H1 (cell line): ENCODE measurements at regions not wholly inside any gene's neighbourhood (a gene's known extent, or its start where the extent isn't known, plus 50 kb on each side); places are given as distances from the start of the nearest gene placed in this dataset.

Experiments
- CTCF ChIA-PET: fragments of 300-600 bp; sonication (Branson Sonifier 250); formaldehyde crosslinking; loops from one replicate; lab custom pipeline; 2021; ENCODE audit not compliant: partially characterized antibody; lab: Charles Lee
- POLR2A ChIA-PET: fragments of 300-600 bp; sonication (Branson Sonifier 250); formaldehyde crosslinking; loops from one replicate; lab custom pipeline; 2021; ENCODE audit warnings: inconsistent platforms; ENCODE audit not compliant: partially characterized antibody; lab: Charles Lee
- DNase-seq, 2 experiments: peaks; one replicate each; pipeline versions ENCODE4 v3.0.0 to v3.0.0-alpha.2; 2010 to 2022; ENCODE audit warnings: low spot score in 2 of 2, low read depth in 1 of 2, mixed read lengths in 1 of 2
- FAIRE-seq: peaks from 2 replicates; lab custom pipeline; 2011; peaks lifted over from hg19 to GRCh38; lab: Jason Lieb, UNC
- H2AFZ ChIP-seq: 2 replicates; pipeline ENCODE4 v1.8.1; 2012; ENCODE audit warnings: low read length, inconsistent platforms
- H2AK5ac ChIP-seq: 2 replicates; pipeline ENCODE4 v1.6.1; 2013; ENCODE audit warnings: low read depth, low read length
- H2BK120ac ChIP-seq: replicated peaks from 2 replicates; pipeline ENCODE3; 2013; ENCODE audit warnings: low read depth, low read length, inconsistent platforms
- H2BK12ac ChIP-seq: 2 replicates; pipeline ENCODE4 v1.6.1; 2013; ENCODE audit warnings: low read depth, low read length
- H2BK15ac ChIP-seq: 2 replicates; pipeline ENCODE4 v1.6.1; 2013; ENCODE audit warnings: low read length
- H2BK20ac ChIP-seq: 2 replicates; pipeline ENCODE4 v1.6.1; 2013; ENCODE audit warnings: low read length
- H2BK5ac ChIP-seq: 2 replicates; pipeline ENCODE4 v1.6.1; 2013; ENCODE audit warnings: low read depth, low read length
- H3K14ac ChIP-seq: 2 replicates; pipeline ENCODE4 v1.6.1; 2013; ENCODE audit warnings: inconsistent platforms; ENCODE audit not compliant: insufficient read length
- H3K18ac ChIP-seq: 2 replicates; pipeline ENCODE4 v1.6.1; 2013; ENCODE audit warnings: low read length; ENCODE audit errors: extremely low read depth
- H3K23ac ChIP-seq: 2 replicates; pipeline ENCODE4 v1.6.1; 2013; ENCODE audit warnings: inconsistent platforms; ENCODE audit not compliant: insufficient read length
- H3K23me2 ChIP-seq: 2 replicates; pipeline ENCODE4 v1.6.1; 2013; ENCODE audit warnings: low read depth, low read length
- H3K27ac ChIP-seq: 2 replicates; pipeline ENCODE4 v1.6.1; 2011; ENCODE audit warnings: low read depth, low read length, inconsistent platforms
- H3K27me3 ChIP-seq, 4 experiments: replicated peaks in 1 of 4; 1 replicate in 1 of 4; 2 replicates in 3 of 4; pipeline versions ENCODE4 v1.6.1 to v1.8.1; 2011 to 2013; ENCODE audit warnings: low read length in 3 of 4, mild to moderate bottlenecking in 3 of 4, inconsistent platforms in 2 of 4, mixed read lengths in 2 of 4, moderate library complexity in 1 of 4; ENCODE audit not compliant: control insufficient read depth in 3 of 4, insufficient read depth in 3 of 4; ENCODE audit errors: extremely low read depth in 1 of 4
- H3K36me3 ChIP-seq, 4 experiments: 2 replicates each; pipeline versions ENCODE4 v1.6.1 to v1.8.1; 2011 to 2013; ENCODE audit warnings: mild to moderate bottlenecking in 4 of 4, low read length in 3 of 4, moderate library complexity in 2 of 4, control low read depth in 1 of 4, inconsistent platforms in 1 of 4; ENCODE audit not compliant: insufficient read depth in 4 of 4, control insufficient read depth in 2 of 4
- H3K4ac ChIP-seq: replicated peaks from 2 replicates; pipeline ENCODE3; 2013; ENCODE audit warnings: low read length, low read depth, mixed read lengths, inconsistent platforms; ENCODE audit not compliant: insufficient read length
- H3K4me1 ChIP-seq, 4 experiments: replicated peaks in 1 of 4; 1 replicate in 1 of 4; 2 replicates in 3 of 4; pipeline versions ENCODE4 v1.6.1 to v1.8.1; 2011 to 2013; ENCODE audit warnings: low read length in 3 of 4, inconsistent platforms in 2 of 4, mixed read lengths in 1 of 4; ENCODE audit not compliant: insufficient read depth in 4 of 4, control insufficient read depth in 3 of 4
- H3K4me2 ChIP-seq, 2 experiments: 2 replicates each; pipeline versions ENCODE4 v1.6.1 to v1.8.1; 2011 to 2013; ENCODE audit warnings: low read depth in 2 of 2, low read length in 2 of 2, control low read depth in 1 of 2, inconsistent platforms in 1 of 2, mild to moderate bottlenecking in 1 of 2; ENCODE audit not compliant: insufficient read depth in 1 of 2
- H3K4me3 ChIP-seq, 4 experiments: fragments of 200-600, 300-600 bp in 1 of 4; sonication (generic), shearing (Covaris generic), sonication (Bioruptor Twin) in 1 of 4; 2 replicates each; pipeline versions ENCODE4 v1.5.1 to v1.8.1; 2011 to 2016; ENCODE audit warnings: low read length in 4 of 4, low read depth in 3 of 4, control low read depth in 2 of 4, inconsistent platforms in 2 of 4, mild to moderate bottlenecking in 2 of 4, mixed read lengths in 1 of 4, moderate library complexity in 1 of 4; ENCODE audit not compliant: insufficient read depth in 2 of 4; ENCODE audit errors: extremely low read depth in 1 of 4
- H3K56ac ChIP-seq: replicated peaks from 2 replicates; pipeline ENCODE3; 2013; ENCODE audit warnings: low read depth, mild to moderate bottlenecking, mixed read lengths, low read length, inconsistent platforms; ENCODE audit not compliant: insufficient read length
- H3K79me1 ChIP-seq: 2 replicates; pipeline ENCODE4 v1.6.1; 2013; ENCODE audit warnings: low read depth, low read length, control low read depth
- H3K79me2 ChIP-seq, 2 experiments: 2 replicates each; pipeline versions ENCODE4 v1.6.1 to v1.8.1; 2012 to 2013; ENCODE audit warnings: low read length in 2 of 2, mild to moderate bottlenecking in 2 of 2, inconsistent platforms in 1 of 2; ENCODE audit not compliant: insufficient read depth in 2 of 2, control insufficient read depth in 1 of 2
- H3K9ac ChIP-seq, 4 experiments: replicated peaks in 1 of 4; 1 replicate in 1 of 4; 2 replicates in 3 of 4; pipeline versions ENCODE4 v1.6.1 to v1.8.1; 2011 to 2013; ENCODE audit warnings: low read depth in 3 of 4, low read length in 3 of 4, control low read depth in 2 of 4, mild to moderate bottlenecking in 2 of 4, moderate library complexity in 2 of 4, inconsistent platforms in 1 of 4; ENCODE audit errors: extremely low read depth in 1 of 4
- H3K9me3 ChIP-seq, 2 experiments: 2 replicates each; pipeline versions ENCODE4 v1.6.1 to v1.8.1; 2012 to 2013; ENCODE audit warnings: mild to moderate bottlenecking in 2 of 2, moderate library complexity in 2 of 2, control low read depth in 1 of 2, inconsistent platforms in 1 of 2, low read depth in 1 of 2, low read length in 1 of 2, mixed read lengths in 1 of 2; ENCODE audit not compliant: insufficient read depth in 2 of 2
- H4K20me1 ChIP-seq, 2 experiments: replicated peaks in 1 of 2; 2 replicates each; pipeline versions ENCODE3 to v1.8.1; 2011 to 2013; ENCODE audit warnings: inconsistent platforms in 2 of 2, low read length in 2 of 2, mild to moderate bottlenecking in 1 of 2; ENCODE audit not compliant: insufficient read depth in 2 of 2, control insufficient read depth in 1 of 2
- H4K5ac ChIP-seq: 2 replicates; pipeline ENCODE4 v1.6.1; 2013; ENCODE audit warnings: low read length, low read depth, mixed read lengths, inconsistent platforms; ENCODE audit not compliant: insufficient read length
- H4K8ac ChIP-seq: 2 replicates; pipeline ENCODE4 v1.8.0; 2013; ENCODE audit warnings: mild to moderate bottlenecking, moderate library complexity, low read length, inconsistent platforms; ENCODE audit not compliant: insufficient read depth; ENCODE audit errors: extremely low read depth
- H4K91ac ChIP-seq: replicated peaks from 2 replicates; pipeline ENCODE3; 2013; ENCODE audit warnings: low read length, mixed read lengths, inconsistent platforms; ENCODE audit not compliant: insufficient read length
- CBX8 ChIP-seq: fragments of 300-800, 300-1000 bp; sonication (generic); IDR thresholded peaks from 2 replicates; pipeline ENCODE4 v1.7.1; 2016; ENCODE audit warnings: low read depth, low read length, borderline replicate concordance
- CEBPB ChIP-seq: IDR thresholded peaks from 2 replicates; pipeline ENCODE4 v1.6.1; 2012; ENCODE audit warnings: low read depth, low read length
- CREB1 ChIP-seq: IDR thresholded peaks from 2 replicates; pipeline ENCODE4 v1.6.1; 2012; ENCODE audit warnings: inconsistent platforms
- GABPA ChIP-seq: IDR thresholded peaks from 2 replicates; pipeline ENCODE4 v1.6.1; 2011; ENCODE audit warnings: mild to moderate bottlenecking, low read length, moderate library complexity, borderline replicate concordance; ENCODE audit not compliant: insufficient read depth
- KDM1A ChIP-seq: fragments of 200-600, 300-600 bp; sonication (generic); IDR thresholded peaks from 2 replicates; pipeline ENCODE4 v1.7.1; 2016; ENCODE audit warnings: mild to moderate bottlenecking, low read length, borderline replicate concordance
- NANOG ChIP-seq: IDR thresholded peaks from 2 replicates; pipeline ENCODE4 v1.6.1; 2011; ENCODE audit warnings: low read length, low read depth, mild to moderate bottlenecking, inconsistent platforms; ENCODE audit not compliant: insufficient read depth, poor library complexity, severe bottlenecking
- POLR2AphosphoS5 ChIP-seq: IDR thresholded peaks from 2 replicates; pipeline ENCODE4 v1.6.1; 2011; ENCODE audit warnings: low read depth, low read length
- TBP ChIP-seq: IDR thresholded peaks from 2 replicates; pipeline ENCODE4 v1.6.1; 2011; ENCODE audit warnings: low read depth, low read length, improper control_type of control experiment
- YY1 ChIP-seq: IDR thresholded peaks from 2 replicates; pipeline ENCODE4 v1.6.1; 2011; ENCODE audit warnings: low read depth, mild to moderate bottlenecking, low read length
- WGBS, 2 experiments: shearing (Covaris generic) in 1 of 2; methylation state at CpG; one replicate each; pipeline versions ENCODE4 v1.1.6 to v1.1.7; 2013 to 2015; ENCODE audit warnings: low lambda C conversion rate in 2 of 2, mixed read lengths in 2 of 2, inconsistent platforms in 1 of 2, low coverage in 1 of 2, missing lambda C conversion rate in 1 of 2; ENCODE audit not compliant: insufficient replicate concordance in 2 of 2, insufficient coverage in 1 of 2, insufficient read length in 1 of 2; ENCODE audit errors: extremely low coverage in 1 of 2, missing lambda C conversion rate in 1 of 2; 5-methylcytosine and 5-hydroxymethylcytosine counted together

DNA sequence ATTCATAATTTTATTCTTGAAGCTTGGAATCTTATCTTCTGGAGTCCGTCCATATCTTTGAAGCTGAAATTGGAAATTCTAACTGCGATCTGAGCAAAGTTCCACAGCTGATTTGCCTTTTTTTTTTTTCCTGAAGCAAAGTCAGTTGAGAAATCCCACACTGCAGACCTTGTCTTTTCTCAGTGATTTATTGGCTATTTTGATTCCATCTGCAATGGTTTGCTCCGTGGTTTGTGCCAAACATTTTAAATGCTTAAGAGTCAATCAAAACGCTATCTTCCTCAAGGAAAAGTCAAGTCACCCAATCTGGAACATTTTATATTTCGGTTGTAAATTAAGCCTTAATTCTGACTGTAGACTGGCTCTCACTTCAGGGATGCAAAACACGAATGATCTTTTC lies 88.2 kb upstream of the GRIK1 start:
- no peak overlapping the region for H4K8ac ChIP-seq
- no peak overlapping the region for H3K4me2 ChIP-seq
- H2BK5ac ChIP-seq, result no peak overlapping the region
- H3K14ac ChIP-seq, result no peak overlapping the region
- H3K4ac ChIP-seq, result no peak overlapping the region
- TF ChIP-seq CBX8, result no peak
- TF ChIP-seq TBP, result no peak
- TF ChIP-seq CREB1, result no peak
- TF ChIP-seq GABPA, result no peak
- TF ChIP-seq NANOG, result no peak
- TF ChIP-seq KDM1A, result no peak
- TF ChIP-seq POLR2AphosphoS5, result no peak
- no peak for TF ChIP-seq CEBPB
- no peak for TF ChIP-seq YY1
- H3K9me3 ChIP-seq, result no peaks in the 10 kb centered on the region
- CTCF ChIA-PET, result interaction anchor here (4.3 kb wide), 1 partner anchor 16 kb away, joined by 23 read pairs; no protein-coding TSS in a partner anchor
- no peaks in the 10 kb centered on the region for H4K20me1 ChIP-seq
- H2BK20ac ChIP-seq, result no peak overlapping the region
- 79% methylated on average over 6 of the region's 6 CpGs; no CpG with 5 or more reads in 1 of the 2 experiments for WGBS, 2 experiments
- no peak overlapping the region for H2BK120ac ChIP-seq
- FAIRE-seq, result no peak
- no peak overlapping the region for H3K4me3 ChIP-seq
- no peak overlapping the region for H4K91ac ChIP-seq
- POLR2A ChIA-PET, result interaction anchor here (0.7 kb wide), 1 partner anchor 10 kb away, joined by 3 read pairs; no protein-coding TSS in a partner anchor
- no peak overlapping the region for H3K27ac ChIP-seq
- DNase-seq, result no peak
- H3K79me1 ChIP-seq, result no peaks in the 10 kb centered on the region
- no peak overlapping the region for H3K56ac ChIP-seq
- no peak overlapping the region for H2AFZ ChIP-seq
- peaks cover 0 to 5% (median 0%) of the 10 kb centered on the region in 4 experiments; a peak in 1 of 7 replicates for H3K4me1 ChIP-seq
- H3K9ac ChIP-seq, result no peak overlapping the region
- no peaks in the 10 kb centered on the region for H3K79me2 ChIP-seq
- H3K23me2 ChIP-seq, result no peaks in the 10 kb centered on the region
- no peak overlapping the region for H3K23ac ChIP-seq
- no peak overlapping the region for H2BK15ac ChIP-seq
- H2BK12ac ChIP-seq, result no peak overlapping the region
- H3K36me3 ChIP-seq, result no peaks in the 10 kb centered on the region
- H3K27me3 ChIP-seq, result no peaks in the 10 kb centered on the region
- no peak overlapping the region for H2AK5ac ChIP-seq
- H4K5ac ChIP-seq, result no peak overlapping the region
- H3K18ac ChIP-seq, result no peak overlapping the region
